ENCODE measurements at regions not wholly inside any gene's neighbourhood (a gene's known extent, or its start where the extent isn't known, plus 50 kb on each side); places are given as distances from the start of the nearest gene placed in this dataset.

GRCh38 chr21:23858878-23859277 lies 1748.4 kb downstream of the MRPL39 start:
- H3K79me2 ChIP-seq (ENCODE audit: insufficient read depth, low read length), result no peaks in the 10 kb centered on the region
- H3K27me3 Mint-ChIP-seq (ENCODE audit: low read depth, unreplicated experiment), result no peaks in the 10 kb centered on the region
- no peaks in the 10 kb centered on the region for H3K9me3 ChIP-seq (ENCODE audit: insufficient read depth, low read depth, low read length)
- no peaks in the 10 kb centered on the region for H3K36me3 Mint-ChIP-seq (ENCODE audit: low read depth, unreplicated experiment)
- FAIRE-seq, result no peak
- H3K4me2 ChIP-seq (ENCODE audit: low read length), result no peak overlapping the region
- no peaks in the 10 kb centered on the region for H3K9me3 Mint-ChIP-seq (ENCODE audit: unreplicated experiment)
- no peaks in the 10 kb centered on the region for H3K27me3 ChIP-seq (ENCODE audit: insufficient read depth, low read length)
- no peaks in the 10 kb centered on the region for H3K4me1 ChIP-seq (ENCODE audit: insufficient read depth, low read length)
- no peak overlapping the region for H3K4me3 ChIP-seq (ENCODE audit: insufficient read depth, low read depth, low read length)
- TF ChIP-seq EZH2 (IDR thresholded peaks at IDR 0.05; ENCODE audit: insufficient read depth, low read length) (no peak), CTCF (IDR thresholded peaks at IDR 0.05; ENCODE audit: insufficient read depth, low read depth, low read length) (no peak)
- H4K20me1 ChIP-seq (ENCODE audit: insufficient read depth, low read length), result no peaks in the 10 kb centered on the region
- H3K27ac ChIP-seq (ENCODE audit: low read depth, low read length), result no peak overlapping the region
- no peak overlapping the region for H3K9ac ChIP-seq (ENCODE audit: low read length)
- no peak for DNase-seq (ENCODE audit: low read depth)
- H2AFZ ChIP-seq (ENCODE audit: low read depth, low read length), result no peak overlapping the region
- no peak overlapping the region for H3K27ac Mint-ChIP-seq (ENCODE audit: unreplicated experiment)
- H3K4me3 Mint-ChIP-seq (ENCODE audit: unreplicated experiment), result no peak overlapping the region
- H3K4me1 Mint-ChIP-seq (ENCODE audit: low read depth, unreplicated experiment), result no peaks in the 10 kb centered on the region
- no peaks in the 10 kb centered on the region for H3K36me3 ChIP-seq (ENCODE audit: insufficient read depth, low read length)

GRCh38 chr21:23853796-23854379 lies 1753.4 kb downstream of the MRPL39 start:
- H3K36me3 ChIP-seq (ENCODE audit: insufficient read depth, low read length), result no peaks in the 10 kb centered on the region
- FAIRE-seq (no peak), DNase-seq (ENCODE audit: low read depth) (no peak)
- H2AFZ ChIP-seq (ENCODE audit: low read depth, low read length), result no peak overlapping the region
- Mint-ChIP-seq H3K27ac (ENCODE audit: unreplicated experiment) (no peak overlapping the region), H3K9me3 (ENCODE audit: unreplicated experiment) (no peaks in the 10 kb centered on the region), H3K27me3 (ENCODE audit: low read depth, unreplicated experiment) (no peaks in the 10 kb centered on the region), H3K36me3 (ENCODE audit: low read depth, unreplicated experiment) (no peaks in the 10 kb centered on the region), H3K4me3 (ENCODE audit: unreplicated experiment) (no peak overlapping the region), H3K4me1 (ENCODE audit: low read depth, unreplicated experiment) (no peaks in the 10 kb centered on the region)
- H3K79me2 ChIP-seq (ENCODE audit: insufficient read depth, low read length), result no peaks in the 10 kb centered on the region
- no peaks in the 10 kb centered on the region for H3K27me3 ChIP-seq (ENCODE audit: insufficient read depth, low read length)
- H3K4me1 ChIP-seq (ENCODE audit: insufficient read depth, low read length), result no peaks in the 10 kb centered on the region
- no peak for TF ChIP-seq EZH2 (IDR thresholded peaks at IDR 0.05; ENCODE audit: insufficient read depth, low read length)
- peak; percentile 37 for TF ChIP-seq CTCF (IDR thresholded peaks at IDR 0.05; ENCODE audit: insufficient read depth, low read depth, low read length)
- no peak overlapping the region for H3K4me3 ChIP-seq (ENCODE audit: insufficient read depth, low read depth, low read length)
- H3K9ac ChIP-seq (ENCODE audit: low read length), result no peak overlapping the region
- no peak overlapping the region for H3K4me2 ChIP-seq (ENCODE audit: low read length)
- no peaks in the 10 kb centered on the region for H3K9me3 ChIP-seq (ENCODE audit: insufficient read depth, low read depth, low read length)
- no peak overlapping the region for H3K27ac ChIP-seq (ENCODE audit: low read depth, low read length)
- no peaks in the 10 kb centered on the region for H4K20me1 ChIP-seq (ENCODE audit: insufficient read depth, low read length)

GRCh38 chr21:23837564-23837963 lies 1769.7 kb downstream of the MRPL39 start:
- H3K27ac Mint-ChIP-seq (ENCODE audit: unreplicated experiment), result no peak overlapping the region
- H3K9me3 Mint-ChIP-seq (ENCODE audit: unreplicated experiment), result peaks cover 5% of the 10 kb centered on the region
- no peak overlapping the region for H3K4me3 Mint-ChIP-seq (ENCODE audit: unreplicated experiment)
- FAIRE-seq (no peak), DNase-seq (ENCODE audit: low read depth) (no peak)
- H3K4me1 Mint-ChIP-seq (ENCODE audit: low read depth, unreplicated experiment), result no peaks in the 10 kb centered on the region
- Histone ChIP-seq H3K4me2 (ENCODE audit: low read length) (no peak overlapping the region), H3K4me1 (ENCODE audit: insufficient read depth, low read length) (no peaks in the 10 kb centered on the region), H4K20me1 (ENCODE audit: insufficient read depth, low read length) (no peaks in the 10 kb centered on the region), H3K36me3 (ENCODE audit: insufficient read depth, low read length) (no peaks in the 10 kb centered on the region), H2AFZ (ENCODE audit: low read depth, low read length) (no peak overlapping the region), H3K27ac (ENCODE audit: low read depth, low read length) (no peak overlapping the region), H3K4me3 (ENCODE audit: insufficient read depth, low read depth, low read length) (no peak overlapping the region), H3K9ac (ENCODE audit: low read length) (no peak overlapping the region), H3K27me3 (ENCODE audit: insufficient read depth, low read length) (no peaks in the 10 kb centered on the region), H3K79me2 (ENCODE audit: insufficient read depth, low read length) (no peaks in the 10 kb centered on the region), H3K9me3 (ENCODE audit: insufficient read depth, low read depth, low read length) (peaks cover 8% of the 10 kb centered on the region)
- TF ChIP-seq EZH2 (IDR thresholded peaks at IDR 0.05; ENCODE audit: insufficient read depth, low read length) (no peak), CTCF (IDR thresholded peaks at IDR 0.05; ENCODE audit: insufficient read depth, low read depth, low read length) (no peak)
- H3K27me3 Mint-ChIP-seq (ENCODE audit: low read depth, unreplicated experiment), result no peaks in the 10 kb centered on the region
- no peaks in the 10 kb centered on the region for H3K36me3 Mint-ChIP-seq (ENCODE audit: low read depth, unreplicated experiment)

Data from astrocyte (in vitro differentiated cells and primary cell).